Hematopoietic multipotent progenitor cell treated with erythropoietin and hydrocortisone succinate and interleukin-3 and kit ligand, for 17 days (in vitro differentiated cells): ENCODE measurements at regions not wholly inside any gene's neighbourhood (a gene's known extent, or its start where the extent isn't known, plus 50 kb on each side); places are given as distances from the start of the nearest gene placed in this dataset.
"Not testable (repeated sequence)": the region's sequence is repeated elsewhere in the genome, so short reads cannot be mapped to it uniquely, and the experiment has no call there.

Experiments used
- DNase-seq: peaks from one replicate; pipeline ENCODE4 v3.0.0-alpha.2; 2015; ENCODE audit warnings: low spot score

- DNase-seq: no peak
Observed at GRCh38 chr13:59360916-59361315, 802.8 kb downstream of the DIAPH3 start.

GRCh38 chr13:59363313-59363712, 800.4 kb downstream of the DIAPH3 start:
- no peak for DNase-seq

GRCh38 chr13:59363947-59364346, 799.8 kb downstream of the DIAPH3 start:
- no peak for DNase-seq

- DNase-seq: no peak
Observed at GRCh38 chr13:59364641-59365085, 799.1 kb downstream of the DIAPH3 start.

GRCh38 chr13:59367467-59367866, 796.3 kb downstream of the DIAPH3 start:
- DNase-seq: no peak

GRCh38 chr13:59367904-59368303, 795.8 kb downstream of the DIAPH3 start:
- DNase-seq: no peak

- DNase-seq: no peak
Observed at GRCh38 chr13:59368693-59369092, 795.0 kb downstream of the DIAPH3 start.

- no peak for DNase-seq
Observed at GRCh38 chr13:59371229-59371628, 792.5 kb downstream of the DIAPH3 start.

- no peak for DNase-seq
Observed at GRCh38 chr13:59373341-59373740, 790.4 kb downstream of the DIAPH3 start.

GRCh38 chr13:59374691-59375090, 789.0 kb downstream of the DIAPH3 start:
- DNase-seq: no peak

GRCh38 chr13:59384154-59384553, 779.6 kb downstream of the DIAPH3 start:
- no peak for DNase-seq

GRCh38 chr13:59391696-59392095, 772.0 kb downstream of the DIAPH3 start:
- DNase-seq: peak; percentile 18

- no peak for DNase-seq
Observed at GRCh38 chr13:59392328-59392727, 771.4 kb downstream of the DIAPH3 start.

- no peak for DNase-seq
Observed at GRCh38 chr13:59394496-59394895, 769.2 kb downstream of the DIAPH3 start.

- DNase-seq: no peak
Observed at GRCh38 chr13:59398127-59398526, 765.6 kb downstream of the DIAPH3 start.

GRCh38 chr13:59398661-59399060, 765.1 kb downstream of the DIAPH3 start:
- no peak for DNase-seq

- no peak for DNase-seq
Observed at GRCh38 chr13:59399513-59399912, 764.2 kb downstream of the DIAPH3 start.

GRCh38 chr13:59404331-59404730, 759.4 kb downstream of the DIAPH3 start:
- DNase-seq: no peak

- DNase-seq: not testable (repeated sequence)
Observed at GRCh38 chr13:59407251-59407650, 756.5 kb downstream of the DIAPH3 start.

- DNase-seq: no peak
Observed at GRCh38 chr13:59408738-59409137, 755.0 kb downstream of the DIAPH3 start.

- DNase-seq: no peak
Observed at GRCh38 chr13:59409211-59409610, 754.5 kb downstream of the DIAPH3 start.

- no peak for DNase-seq
Observed at GRCh38 chr13:59409634-59410200, 754.0 kb downstream of the DIAPH3 start.

- DNase-seq: no peak
Observed at GRCh38 chr13:59413126-59413525, 750.6 kb downstream of the DIAPH3 start.

GRCh38 chr13:59414006-59414405, 749.7 kb downstream of the DIAPH3 start:
- DNase-seq: no peak

- DNase-seq: no peak
Observed at GRCh38 chr13:59415498-59415897, 748.2 kb downstream of the DIAPH3 start.
